SKM-1 treated with dmso at 0.1 percent for 144 hours (cell line): ENCODE measurements at regions not wholly inside any gene's neighbourhood (a gene's known extent, or its start where the extent isn't known, plus 50 kb on each side); places are given as distances from the start of the nearest gene placed in this dataset.
A peak's percentile ranks its signal among the peaks of the same experiment; 100 is the strongest.

Experiments
- DNase-seq: peaks from one replicate; lab custom pipeline; 2025; ENCODE audit not compliant: unreplicated experiment; lab: John Stamatoyannopoulos, UW

DNA sequence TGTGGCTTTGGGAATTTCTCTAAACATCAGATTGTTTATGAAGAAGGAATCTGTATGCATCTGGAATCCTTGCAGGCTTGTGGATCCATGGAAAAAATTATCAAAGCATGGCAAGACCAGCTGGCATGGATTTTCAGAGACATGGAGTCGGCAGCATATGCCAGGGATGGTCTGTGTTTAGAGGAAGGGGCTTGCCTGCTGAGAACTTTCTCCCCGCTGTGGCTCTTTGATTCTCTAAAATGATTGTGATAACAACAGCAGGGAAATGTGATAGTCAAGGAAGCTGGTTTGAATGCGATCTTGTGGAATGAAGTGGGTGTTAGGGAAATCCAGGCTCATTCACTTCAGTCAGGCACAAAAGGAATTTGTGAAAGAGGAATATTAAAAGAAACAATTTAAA, 245.7 kb upstream of the THRB start:
- DNase-seq = no peak

DNA sequence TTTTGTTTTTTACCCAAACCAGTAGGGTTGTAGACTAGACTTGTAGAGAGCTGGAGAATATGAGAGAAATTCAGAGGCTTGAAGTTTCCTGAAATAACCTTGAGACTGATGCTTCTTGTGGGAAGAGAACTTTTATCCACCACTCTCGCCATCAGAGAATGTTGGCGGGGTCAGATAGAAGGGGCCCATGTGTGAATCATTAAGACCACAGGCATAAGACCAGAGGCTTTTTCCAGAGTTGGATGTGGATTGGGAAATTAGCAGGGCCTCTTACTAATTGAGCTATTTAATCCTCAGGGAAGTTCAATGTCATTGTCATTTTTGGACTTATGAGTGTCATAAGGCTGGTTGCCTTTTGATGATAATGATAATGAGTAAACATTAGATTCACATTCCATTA, 246.9 kb upstream of the THRB start:
- DNase-seq = no peak

DNA sequence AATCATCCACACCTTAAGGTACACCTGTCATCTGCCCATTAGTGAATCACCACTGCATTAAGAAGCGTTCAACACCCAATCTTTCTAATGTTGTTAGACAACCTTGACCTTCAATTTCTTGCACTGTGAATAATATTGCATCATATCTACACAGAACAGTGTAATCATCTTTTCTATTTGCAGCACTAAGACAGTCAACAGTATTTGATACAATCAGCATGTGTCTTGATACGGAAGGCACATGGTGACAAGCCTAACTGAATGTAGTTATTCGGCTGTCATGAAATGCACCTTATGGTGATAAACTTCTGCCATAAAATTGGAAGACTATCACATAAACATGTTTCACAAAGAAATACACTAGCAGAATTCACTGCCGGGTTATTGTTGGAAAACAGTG, 253.9 kb upstream of the THRB start:
- no peak for DNase-seq

DNA sequence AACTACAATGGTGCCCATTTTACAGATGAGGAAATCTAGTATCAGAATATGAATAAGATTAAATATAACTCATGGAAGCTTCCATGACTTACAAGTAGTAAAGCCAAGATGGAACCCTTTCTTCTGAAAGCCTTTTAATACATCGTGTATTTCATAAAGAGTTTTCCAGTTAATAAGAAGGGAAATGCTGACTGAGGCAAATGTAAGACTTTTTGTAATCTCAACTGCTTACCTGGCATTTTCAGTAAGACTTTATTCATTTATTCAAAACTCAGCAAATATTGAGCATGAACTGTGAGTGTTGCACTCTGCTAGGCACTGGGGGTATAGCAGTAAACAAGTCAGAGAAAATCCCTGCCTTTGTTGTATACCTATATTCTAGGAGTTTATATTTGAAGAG, 256.4 kb upstream of the THRB start:
- DNase-seq = no peak

DNA sequence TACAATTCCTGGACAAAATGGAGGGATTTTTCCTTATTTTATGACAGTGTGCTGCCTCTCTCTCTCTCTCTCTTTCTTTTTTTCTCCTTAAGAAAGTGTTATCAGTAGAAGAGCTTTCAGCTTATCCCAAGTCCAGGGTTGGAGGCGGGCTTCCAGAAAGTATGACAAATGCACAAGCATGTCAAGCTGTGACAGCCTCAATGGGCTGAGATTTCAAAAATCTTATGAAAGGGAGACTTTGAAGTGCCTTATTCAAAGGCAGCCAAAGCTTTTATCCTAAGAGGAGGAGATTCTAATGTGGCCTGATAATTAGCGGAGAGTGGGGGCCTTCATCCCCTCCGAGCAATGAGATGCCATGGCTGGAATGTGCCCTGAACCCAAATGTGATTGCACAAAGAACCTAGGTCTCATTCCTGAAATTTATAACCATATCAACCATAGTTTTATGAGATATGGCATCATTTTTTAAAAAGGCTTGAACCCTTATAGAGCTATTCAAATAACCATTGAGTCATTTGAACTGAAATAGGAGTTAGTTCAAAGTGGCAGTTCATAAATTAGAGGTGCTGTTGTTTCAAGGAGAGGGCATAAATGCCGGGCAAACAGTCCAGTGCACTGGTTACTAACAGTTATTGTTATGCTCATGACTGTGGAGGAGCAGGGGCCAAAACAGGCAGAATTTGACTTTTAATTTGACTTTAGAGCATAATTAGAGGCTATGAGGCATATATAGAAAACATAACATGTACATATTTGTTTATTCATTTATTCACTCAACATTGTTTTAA, 261.6 kb upstream of the THRB start:
- DNase-seq = no peak

DNA sequence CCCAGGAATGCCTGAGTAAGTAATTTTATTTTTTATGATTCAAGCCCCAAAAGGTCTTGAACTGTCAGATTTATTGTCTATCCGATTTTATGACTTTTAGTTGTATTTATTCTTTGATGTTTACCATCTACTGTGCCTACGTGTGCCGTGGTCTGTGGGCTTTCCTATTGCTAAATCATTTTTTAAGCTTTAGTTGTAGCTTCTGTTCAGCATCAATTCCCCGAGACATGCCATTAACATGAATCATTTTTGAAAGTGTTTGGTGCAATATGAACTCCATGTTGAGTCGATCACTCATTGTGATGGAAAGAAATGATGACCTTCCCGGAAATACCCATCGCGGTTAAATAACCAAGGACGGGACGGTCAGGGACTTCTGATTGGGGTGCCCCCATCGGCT, 268.7 kb upstream of the THRB start:
- no peak for DNase-seq

DNA sequence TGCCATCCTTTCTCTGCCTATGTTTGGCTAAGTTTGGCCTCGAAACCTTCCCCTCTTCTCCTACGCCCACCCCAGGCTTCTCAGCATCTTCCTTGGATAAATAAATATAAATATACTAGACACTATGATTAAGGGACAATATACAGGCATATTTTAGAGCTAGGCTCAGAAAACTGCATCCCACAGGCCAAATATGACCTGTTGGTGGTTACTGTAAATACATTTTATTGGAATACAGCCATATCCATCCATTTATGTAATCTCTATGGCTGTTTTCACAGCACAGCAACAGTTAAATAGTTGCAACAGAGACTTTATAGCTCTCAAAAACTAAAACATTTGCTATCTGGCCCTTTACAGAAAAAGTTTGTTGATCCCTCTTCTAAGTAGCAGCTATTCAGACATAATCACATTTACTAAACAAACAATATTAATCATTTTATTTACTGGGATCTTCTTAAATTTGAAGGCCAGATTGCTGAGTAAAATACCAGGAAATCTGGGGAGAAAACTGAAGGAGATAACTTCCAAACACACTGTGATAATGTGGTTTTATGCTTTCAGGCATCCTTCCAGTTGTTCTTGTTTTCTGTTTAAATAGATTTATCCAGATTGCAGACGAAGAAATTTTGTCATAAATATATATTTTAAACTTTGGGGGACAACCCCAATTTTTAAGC, 269.7 kb upstream of the THRB start:
- DNase-seq = no peak

DNA sequence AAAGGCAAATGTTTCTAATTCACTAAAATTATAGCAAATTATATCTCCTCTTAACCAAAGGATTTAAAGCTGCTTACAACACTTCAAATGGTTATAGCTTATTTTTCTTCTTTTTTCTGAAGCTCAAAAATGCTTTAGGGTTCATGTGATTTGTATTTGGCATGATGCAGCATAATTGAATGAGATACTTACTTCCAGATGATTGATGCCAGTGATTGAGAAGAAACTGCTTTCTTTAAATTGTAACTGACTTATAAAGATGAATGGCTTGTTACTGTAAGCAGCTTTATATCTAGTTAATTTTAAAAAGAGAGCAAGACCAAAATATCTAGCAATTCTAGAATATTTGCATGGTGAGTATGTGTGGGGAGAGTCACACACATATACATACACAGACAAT, 270.7 kb upstream of the THRB start:
- DNase-seq = no peak

DNA sequence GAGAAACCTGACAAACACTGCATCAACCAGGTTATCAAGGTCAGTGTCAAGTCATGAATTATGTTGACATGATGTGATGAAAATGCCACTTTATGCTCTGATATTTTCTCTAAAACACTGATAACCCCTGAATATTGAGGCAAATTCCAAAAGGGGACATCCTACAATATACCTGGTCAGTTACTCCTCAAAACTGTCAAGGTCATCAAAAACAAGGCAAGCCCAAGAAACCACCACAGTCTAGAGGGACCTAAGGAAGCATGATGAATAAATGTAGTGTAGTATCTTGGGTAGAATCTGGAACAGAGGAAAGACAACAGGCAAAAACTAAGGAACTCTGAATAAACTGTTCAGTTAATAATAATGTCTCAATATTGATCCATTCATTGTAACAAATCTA, 275.3 kb upstream of the THRB start:
- no peak for DNase-seq

DNA sequence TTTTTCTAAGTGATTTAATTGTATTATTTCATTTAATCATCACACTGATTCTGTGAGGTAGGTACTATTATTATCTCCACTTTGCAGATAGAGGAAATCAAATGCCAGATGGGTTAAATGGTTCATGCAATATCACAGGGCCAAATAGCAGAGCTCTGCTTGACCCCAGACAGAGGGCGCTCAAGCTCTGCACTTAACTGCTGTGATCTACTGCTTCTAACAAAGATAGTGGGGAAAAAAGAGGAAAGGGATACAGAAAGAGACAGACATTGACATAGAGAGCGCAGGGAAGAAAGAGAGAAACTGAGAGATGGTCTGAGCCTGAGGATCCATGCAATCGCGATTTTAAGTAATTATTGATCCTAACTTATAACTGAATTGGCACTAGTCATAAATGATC, 279.1 kb upstream of the THRB start:
- peak; percentile 59 for DNase-seq

DNA sequence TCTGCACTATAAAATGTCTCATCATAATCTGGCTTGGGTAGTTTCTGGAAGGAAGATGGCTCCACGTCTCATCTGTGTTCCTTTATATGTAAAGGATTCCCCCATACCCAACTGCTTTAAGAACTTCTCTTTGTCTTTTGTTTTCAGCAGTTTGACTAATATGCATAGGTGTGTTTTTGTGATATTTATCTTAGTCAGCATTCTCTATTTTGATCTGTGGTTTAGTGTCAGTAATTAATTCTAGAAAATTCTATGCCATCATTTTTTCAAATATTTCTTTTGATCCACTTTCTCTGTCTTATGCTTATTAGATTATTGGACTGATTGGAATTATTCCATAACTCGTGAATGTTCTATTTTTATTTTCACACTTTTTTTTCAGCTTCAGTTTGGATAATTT, 286.3 kb upstream of the THRB start:
- no peak for DNase-seq

DNA sequence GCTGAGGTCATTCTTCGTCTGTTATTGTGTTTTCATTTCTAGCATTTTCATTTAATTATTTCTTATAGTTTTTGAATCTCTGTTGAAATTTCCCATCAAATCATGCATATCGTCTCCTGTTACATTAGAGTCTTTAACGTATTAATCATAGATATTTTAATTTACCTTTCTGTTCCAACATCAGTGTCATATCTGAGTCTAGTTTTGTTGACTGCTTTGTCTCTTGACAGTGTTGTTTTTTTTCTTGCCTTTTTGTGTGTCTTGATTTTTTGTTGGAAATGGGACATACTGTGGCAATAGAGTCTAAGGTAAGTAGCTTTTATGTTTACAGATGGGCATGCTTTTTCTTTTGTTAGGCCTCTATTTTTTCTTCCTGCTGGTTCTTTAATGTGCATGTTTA, 286.8 kb upstream of the THRB start:
- DNase-seq = no peak

DNA sequence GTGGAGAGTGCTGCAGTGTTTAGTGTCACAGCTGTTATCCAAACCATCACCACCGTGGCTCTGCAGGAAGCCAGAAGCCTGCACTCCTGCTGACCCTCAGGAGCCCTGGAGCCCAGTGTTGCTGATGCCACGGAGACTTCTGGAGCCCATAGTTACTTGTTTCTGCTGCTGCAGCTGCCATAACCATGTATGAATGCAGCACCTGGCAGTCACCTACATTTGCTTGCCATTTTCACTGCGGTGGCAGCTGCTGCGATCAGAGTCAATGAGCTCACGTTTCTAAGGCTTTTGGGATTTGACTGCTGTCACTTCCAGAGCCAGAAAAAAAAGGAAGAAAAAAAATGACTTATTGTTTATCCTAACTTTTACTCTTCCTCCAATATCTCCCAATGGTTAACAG, 299.2 kb upstream of the THRB start:
- no peak for DNase-seq

DNA sequence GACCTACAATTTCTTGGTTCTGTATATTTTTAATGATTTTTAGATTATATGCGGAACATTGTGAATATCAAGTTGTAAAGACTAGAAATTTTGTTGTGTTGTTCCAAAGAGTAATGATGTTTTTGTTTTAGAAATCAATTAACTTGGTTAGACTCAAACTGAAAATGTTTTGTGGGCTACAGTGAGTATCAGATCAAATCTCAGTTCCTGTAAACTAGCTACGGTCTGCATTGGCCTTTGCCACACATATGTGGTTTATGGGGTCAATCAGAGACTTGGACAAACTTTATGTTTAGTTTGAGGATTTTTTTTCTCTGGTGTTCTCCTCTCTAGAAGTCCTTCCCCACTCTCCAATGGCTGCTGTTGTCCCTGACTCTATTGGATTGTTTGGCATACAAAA, 308.0 kb upstream of the THRB start:
- no peak for DNase-seq

DNA sequence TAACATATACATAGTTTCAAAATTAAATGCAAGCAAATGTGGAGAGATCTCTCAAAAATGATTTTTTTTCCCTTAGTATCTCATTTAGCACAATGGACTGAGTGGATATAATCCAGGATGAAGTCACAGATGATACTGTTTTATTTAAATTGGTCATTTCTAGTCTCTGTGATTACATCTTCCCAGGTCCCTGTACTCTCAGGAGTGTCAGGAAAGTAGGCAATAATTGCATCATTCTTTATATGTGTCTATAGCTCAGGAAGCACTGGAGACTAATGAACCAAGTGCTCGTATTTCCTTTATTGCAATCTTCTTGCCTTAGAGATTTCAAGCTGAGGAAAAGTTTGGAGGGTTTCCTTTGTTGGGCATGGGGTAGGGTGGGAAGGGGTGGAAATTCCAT, 309.4 kb upstream of the THRB start:
- DNase-seq = no peak

DNA sequence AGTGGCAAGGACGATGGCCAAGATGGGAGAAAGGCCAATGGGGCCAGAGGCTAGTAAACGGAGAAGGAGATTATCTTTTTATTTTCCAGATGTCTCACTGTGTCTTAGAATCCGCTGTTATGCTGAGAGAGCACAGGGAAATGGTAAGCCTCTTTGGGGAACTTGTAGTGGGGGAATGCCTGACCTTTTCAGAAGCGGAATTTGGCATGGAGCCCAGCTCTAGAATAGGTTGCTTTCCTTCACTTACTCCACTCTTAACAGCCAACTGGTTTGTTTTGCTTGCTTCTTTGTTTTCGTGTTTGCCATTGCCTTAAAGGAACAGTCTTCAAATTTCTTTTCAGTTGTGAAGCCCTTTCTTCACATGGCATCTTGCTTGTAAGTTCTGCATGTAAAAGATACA, 316.2 kb upstream of the THRB start:
- no peak for DNase-seq

DNA sequence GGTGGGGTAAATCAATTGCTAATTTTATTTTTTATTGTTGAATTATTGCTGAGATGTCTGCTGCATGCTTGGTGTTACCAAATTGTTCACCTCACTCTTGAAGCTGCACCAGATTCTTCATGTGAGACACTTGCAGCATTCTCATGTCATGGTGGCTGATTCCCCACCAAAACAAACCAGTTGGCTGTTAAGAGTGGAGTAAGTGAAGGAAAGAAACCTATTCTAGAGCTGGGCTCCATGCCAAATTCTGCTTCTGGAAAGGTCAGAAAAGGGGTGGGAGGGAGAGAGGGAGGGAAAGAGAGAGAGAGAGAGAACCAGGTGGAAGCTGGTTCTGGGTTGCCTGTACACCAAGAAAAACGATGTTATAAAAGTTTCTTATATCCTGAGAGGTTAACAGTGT, 317.5 kb upstream of the THRB start:
- no peak for DNase-seq

DNA sequence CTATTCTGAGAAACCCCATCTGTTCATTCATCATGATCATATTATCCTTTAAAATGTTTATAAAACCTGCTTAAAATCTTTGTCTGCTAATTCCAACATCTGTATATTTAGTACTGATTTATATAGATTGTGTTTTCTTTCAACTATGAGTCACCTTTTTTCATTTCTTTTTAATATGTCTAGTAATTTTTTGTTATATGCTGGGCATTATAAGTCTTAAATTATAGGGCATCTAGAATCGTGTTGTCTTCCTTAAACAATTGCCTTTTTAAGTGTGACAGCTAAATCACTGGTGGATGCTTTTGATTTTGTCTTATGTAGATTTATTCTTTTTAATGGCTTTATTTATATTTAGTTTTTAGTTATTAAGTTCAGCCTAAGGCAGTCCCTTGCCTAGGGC, 323.4 kb upstream of the THRB start:
- DNase-seq = no peak

DNA sequence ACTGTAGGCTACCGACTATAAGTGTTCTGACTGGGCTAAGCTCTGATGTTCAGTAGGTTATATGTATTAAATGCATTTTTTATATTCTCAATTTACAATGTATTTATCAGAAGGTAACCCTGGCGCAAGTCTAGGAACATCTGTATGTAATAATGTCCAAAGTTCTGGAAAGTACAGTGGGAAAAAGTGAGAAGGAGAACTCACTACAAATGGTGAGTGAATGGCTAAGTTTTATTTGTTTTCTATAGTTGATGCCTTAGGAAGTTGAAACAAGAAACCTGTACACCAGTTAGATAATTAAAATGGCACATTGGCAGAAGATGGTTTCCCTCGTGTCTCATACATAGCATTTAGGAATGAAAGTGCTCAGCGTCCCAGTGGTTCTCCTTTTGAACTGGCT, 333.4 kb upstream of the THRB start:
- no peak for DNase-seq

DNA sequence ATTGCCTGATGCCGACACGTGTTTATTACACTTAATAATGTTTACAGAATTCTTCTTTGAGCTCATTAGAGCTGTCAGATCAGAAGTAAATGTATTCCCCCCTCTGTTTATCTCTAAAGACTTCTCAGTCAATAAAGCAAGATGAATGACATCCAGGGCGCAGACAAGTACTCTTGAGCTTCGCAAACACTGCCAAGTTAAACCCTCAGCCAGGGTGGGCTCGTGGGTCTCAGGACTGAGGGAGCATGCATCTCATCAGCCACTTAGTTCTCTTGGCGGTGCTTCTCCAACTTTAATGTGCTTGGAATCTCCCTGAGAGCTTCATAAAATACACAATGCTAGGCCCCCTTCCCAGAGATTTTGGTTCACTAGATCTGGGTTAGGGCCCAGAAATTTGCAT, 333.9 kb upstream of the THRB start:
- DNase-seq = no peak

DNA sequence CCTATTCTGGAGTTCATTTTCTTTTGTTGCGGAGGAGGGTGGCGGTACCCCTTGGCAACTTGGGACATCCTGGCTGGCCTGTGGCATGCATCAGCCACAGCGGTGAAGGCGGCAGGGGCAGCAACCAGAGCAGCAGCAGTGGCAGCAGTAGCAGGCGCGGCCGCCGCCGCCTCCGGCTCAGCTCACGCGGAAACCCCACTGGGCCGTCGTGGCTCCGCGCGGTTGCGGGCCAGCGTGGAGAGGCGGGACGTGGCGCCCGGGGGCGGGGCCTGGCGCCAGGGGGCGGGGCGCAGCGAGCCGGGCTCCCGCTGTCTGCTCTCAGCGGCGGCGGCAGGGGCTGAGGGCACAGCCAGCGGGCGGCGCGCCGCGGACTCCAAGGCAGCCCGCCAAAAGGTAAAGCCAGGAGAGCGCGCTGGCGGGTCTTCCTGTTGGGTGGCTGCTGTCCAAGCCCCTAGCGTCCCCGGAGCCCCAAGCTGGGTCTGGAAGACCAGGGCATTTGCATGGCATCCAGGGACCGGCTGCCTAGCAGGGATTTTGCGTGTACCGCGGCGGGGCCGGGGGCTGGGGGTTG, 334.4 kb upstream of the THRB start:
- DNase-seq = no peak

DNA sequence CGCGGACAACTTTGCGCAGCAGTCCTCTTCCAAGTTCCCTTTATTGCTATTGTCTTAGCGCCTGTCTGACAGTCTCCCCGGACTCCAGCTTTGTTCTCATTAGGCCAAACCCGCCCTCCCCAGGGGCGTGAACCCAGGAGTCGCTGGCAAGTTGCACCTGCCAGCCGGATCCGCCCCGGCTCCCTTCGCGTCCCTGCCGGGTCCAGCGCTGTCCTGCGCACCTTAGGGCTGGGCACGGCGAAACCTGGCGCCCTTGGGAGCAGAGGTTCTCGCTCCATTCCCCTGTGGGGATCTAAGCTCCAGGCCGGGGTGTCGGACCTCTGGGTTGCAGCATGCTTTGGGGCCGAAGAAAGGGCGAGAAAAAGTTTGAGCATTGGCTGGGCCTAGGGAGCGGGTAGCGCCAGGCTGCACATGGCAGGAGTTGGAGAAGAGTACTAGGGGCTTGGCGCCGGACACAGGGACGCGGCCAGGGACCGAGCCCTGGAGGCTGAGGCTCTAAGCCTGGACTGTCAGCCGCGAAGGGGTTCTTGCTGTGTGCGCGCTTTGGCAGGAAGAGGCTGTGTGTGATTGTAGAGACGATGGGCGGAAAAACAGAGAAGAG, 335.1 kb upstream of the THRB start:
- DNase-seq = no peak
